Lower lobe of right lung (tissue), 2 donors: ENCODE measurements at regions not wholly inside any gene's neighbourhood (a gene's known extent, or its start where the extent isn't known, plus 50 kb on each side); places are given as distances from the start of the nearest gene placed in this dataset.

Experiments used
- ATAC-seq, 2 donors: fragments of 200-7000 bp; cut with Tn5 transposase; one replicate each; pipeline ENCODE4 v1.9.1; 2020 to 2022; ENCODE audit warnings: mild to moderate bottlenecking in 2 of 2, moderate library complexity in 2 of 2
- DNase-seq: peaks from one replicate; pipeline ENCODE4 v3.0.0-alpha.2; 2020
- H3K27ac ChIP-seq: fragments of 200-600 bp; one replicate; pipeline ENCODE4 v1.8.0; 2022
- H3K27me3 ChIP-seq: fragments of 200-600 bp; one replicate; pipeline ENCODE4 v1.8.0; 2022; ENCODE audit warnings: low read depth
- H3K36me3 ChIP-seq: fragments of 200-600 bp; one replicate; pipeline ENCODE4 v1.8.0; 2022; ENCODE audit warnings: mild to moderate bottlenecking
- H3K4me1 ChIP-seq: fragments of 200-600 bp; one replicate; pipeline ENCODE4 v1.8.0; 2022
- H3K4me3 ChIP-seq: fragments of 200-600 bp; one replicate; pipeline ENCODE4 v1.8.0; 2022; ENCODE audit warnings: mild to moderate bottlenecking
- H3K9me3 ChIP-seq: fragments of 200-600 bp; one replicate; pipeline ENCODE4 v1.8.0; 2022
- intact Hi-C: fragments of 100-400 bp; cut with DNase I; formaldehyde crosslinking; loops from one replicate; pipeline ENCODE4 v1.11.0; 2022
- TF ChIP-seq, protein P1 (sequence below): fragments of 200-600 bp; IDR thresholded peaks from one replicate; pipeline ENCODE4 v1.8.0; 2022; ENCODE audit warnings: antibody characterized with exemption, mild to moderate bottlenecking
- donor health status: DM: no; HTN: yes; CAD: no; lungs with severe emphysema.

DNA sequence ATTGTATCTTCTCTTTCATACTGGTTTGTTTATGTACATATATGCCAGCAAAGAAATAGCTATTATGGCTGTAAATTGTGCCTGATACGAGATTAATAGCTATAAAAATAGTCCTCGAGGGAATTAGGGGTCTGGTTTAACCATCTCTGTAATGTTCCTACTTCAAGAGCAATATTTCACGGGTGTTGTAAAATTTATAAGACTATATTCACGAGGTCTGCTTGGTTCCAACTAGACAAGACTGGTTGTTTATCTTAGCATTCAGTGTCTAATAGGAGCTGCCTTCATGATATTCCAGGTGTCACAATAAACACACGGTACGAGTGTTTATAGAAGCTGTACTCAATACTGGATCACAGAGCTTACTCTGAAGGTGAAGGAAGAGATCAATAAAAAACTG, 389.9 kb downstream of the SIPA1L2 start:
- intact Hi-C loops, result no loop called here
- no peaks in the 10 kb centered on the region for H3K9me3 ChIP-seq
- no peak for ATAC-seq
- TF ChIP-seq, protein P1, sequence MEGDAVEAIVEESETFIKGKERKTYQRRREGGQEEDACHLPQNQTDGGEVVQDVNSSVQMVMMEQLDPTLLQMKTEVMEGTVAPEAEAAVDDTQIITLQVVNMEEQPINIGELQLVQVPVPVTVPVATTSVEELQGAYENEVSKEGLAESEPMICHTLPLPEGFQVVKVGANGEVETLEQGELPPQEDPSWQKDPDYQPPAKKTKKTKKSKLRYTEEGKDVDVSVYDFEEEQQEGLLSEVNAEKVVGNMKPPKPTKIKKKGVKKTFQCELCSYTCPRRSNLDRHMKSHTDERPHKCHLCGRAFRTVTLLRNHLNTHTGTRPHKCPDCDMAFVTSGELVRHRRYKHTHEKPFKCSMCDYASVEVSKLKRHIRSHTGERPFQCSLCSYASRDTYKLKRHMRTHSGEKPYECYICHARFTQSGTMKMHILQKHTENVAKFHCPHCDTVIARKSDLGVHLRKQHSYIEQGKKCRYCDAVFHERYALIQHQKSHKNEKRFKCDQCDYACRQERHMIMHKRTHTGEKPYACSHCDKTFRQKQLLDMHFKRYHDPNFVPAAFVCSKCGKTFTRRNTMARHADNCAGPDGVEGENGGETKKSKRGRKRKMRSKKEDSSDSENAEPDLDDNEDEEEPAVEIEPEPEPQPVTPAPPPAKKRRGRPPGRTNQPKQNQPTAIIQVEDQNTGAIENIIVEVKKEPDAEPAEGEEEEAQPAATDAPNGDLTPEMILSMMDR, result no peak
- peaks cover 3% of the 10 kb centered on the region for H3K27me3 ChIP-seq
- H3K4me3 ChIP-seq, result no peak overlapping the region
- H3K4me1 ChIP-seq, result no peaks in the 10 kb centered on the region
- H3K27ac ChIP-seq, result no peak overlapping the region
- H3K36me3 ChIP-seq, result no peaks in the 10 kb centered on the region
- no peak for DNase-seq

- no peaks in the 10 kb centered on the region for H3K4me1 ChIP-seq
- peaks cover 3% of the 10 kb centered on the region for H3K27me3 ChIP-seq
- no peak overlapping the region for H3K27ac ChIP-seq
- intact Hi-C loops, result no loop called here
- no peak for ATAC-seq
- no peak for DNase-seq
- H3K4me3 ChIP-seq, result no peak overlapping the region
- no peaks in the 10 kb centered on the region for H3K36me3 ChIP-seq
- TF ChIP-seq, protein P1, result no peak
- H3K9me3 ChIP-seq, result no peaks in the 10 kb centered on the region
Measured at GRCh38 chr1:232239522-232239921, 390.4 kb downstream of the SIPA1L2 start.

DNA sequence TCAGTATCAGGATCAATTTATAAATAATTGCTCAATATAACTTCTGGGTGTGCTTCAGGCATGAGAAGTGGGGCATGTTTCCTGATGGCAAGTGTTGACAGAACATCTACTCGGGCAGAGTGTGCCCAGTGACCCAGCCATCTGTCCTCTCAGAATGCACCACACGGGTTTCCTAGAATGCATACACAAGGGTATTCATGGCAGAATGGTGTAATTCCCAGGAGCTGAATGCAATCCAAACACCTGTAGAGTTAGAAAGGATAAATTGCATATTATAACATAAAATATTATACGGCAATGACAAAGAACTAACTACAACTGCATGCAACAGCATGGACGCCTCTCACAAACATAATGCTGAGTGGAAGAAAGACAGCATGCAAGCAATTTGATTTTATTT, 391.9 kb downstream of the SIPA1L2 start:
- ATAC-seq (no peak), DNase-seq (no peak)
- TF ChIP-seq, protein P1, result no peak
- Histone ChIP-seq H3K4me3 (no peak overlapping the region), H3K27ac (no peak overlapping the region), H3K27me3 (peaks cover 3% of the 10 kb centered on the region), H3K36me3 (no peaks in the 10 kb centered on the region), H3K4me1 (no peaks in the 10 kb centered on the region), H3K9me3 (no peaks in the 10 kb centered on the region)
- intact Hi-C loops, result no loop called here

DNA sequence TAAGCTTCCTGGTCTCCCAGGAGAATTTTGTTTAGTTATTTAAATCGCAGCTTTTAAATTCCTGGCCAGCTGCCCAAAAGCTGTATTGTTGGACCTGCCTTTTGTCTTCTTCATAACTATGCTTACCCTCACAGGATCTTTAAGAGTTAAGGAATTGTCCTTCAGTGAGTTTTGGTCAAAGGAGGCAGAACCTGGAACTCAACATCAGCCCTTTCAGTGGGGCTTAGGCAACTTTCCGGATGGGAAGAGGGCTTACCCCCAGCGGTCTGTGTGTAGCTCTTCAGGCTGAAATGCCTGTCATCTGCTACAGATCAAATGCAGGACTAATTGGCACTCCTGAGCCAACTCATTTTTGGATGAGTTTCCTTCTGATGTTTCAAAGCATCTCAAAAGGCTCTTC, 402.6 kb downstream of the SIPA1L2 start:
- Histone ChIP-seq H3K27me3 (peaks cover 5% of the 10 kb centered on the region), H3K27ac (no peak overlapping the region), H3K9me3 (no peaks in the 10 kb centered on the region), H3K4me3 (no peak overlapping the region), H3K36me3 (no peaks in the 10 kb centered on the region), H3K4me1 (no peaks in the 10 kb centered on the region)
- TF ChIP-seq, protein P1, result no peak
- DNase-seq, result no peak
- no peak for ATAC-seq
- intact Hi-C loops, result no loop called here

- TF ChIP-seq, protein P1, result no peak
- Histone ChIP-seq H3K4me1 (no peaks in the 10 kb centered on the region), H3K36me3 (no peaks in the 10 kb centered on the region), H3K4me3 (no peak overlapping the region), H3K27me3 (peaks cover 5% of the 10 kb centered on the region), H3K27ac (no peak overlapping the region), H3K9me3 (no peaks in the 10 kb centered on the region)
- intact Hi-C loops, result no loop called here
- DNase-seq, result no peak
- no peak for ATAC-seq
Measured at GRCh38 chr1:232226197-232226712, 403.7 kb downstream of the SIPA1L2 start.
